ENCODE measurements at regions not wholly inside any gene's neighbourhood (a gene's known extent, or its start where the extent isn't known, plus 50 kb on each side); places are given as distances from the start of the nearest gene placed in this dataset.

GRCh38 chr2:19538411-19538963 is 180.1 kb upstream of the OSR1 start:
- H3K4me1 ChIP-seq (ENCODE audit: control insufficient read depth, insufficient read depth, low read length) = peaks cover 55% of the 10 kb centered on the region
- peak overlapping the region; percentile 51 for H3K4me2 ChIP-seq (ENCODE audit: low read length)
- peak overlapping the region; percentile 27 for H3K9ac ChIP-seq (ENCODE audit: low read depth, low read length)
- no peaks in the 10 kb centered on the region for H3K27me3 ChIP-seq (ENCODE audit: control insufficient read depth, insufficient read depth, low read length)
- H3K4me3 ChIP-seq (ENCODE audit: low read length) = peak overlapping the region; percentile 0
- no peaks in the 10 kb centered on the region for H3K9me3 ChIP-seq (replicated peaks; ENCODE audit: low read length)
- H3K36me3 ChIP-seq (ENCODE audit: insufficient read depth, low read length) = no peaks in the 10 kb centered on the region

- Histone ChIP-seq H3K27me3 (ENCODE audit: control insufficient read depth, insufficient read depth, low read length) (no peaks in the 10 kb centered on the region), H3K9ac (ENCODE audit: low read depth, low read length) (no peak overlapping the region), H3K36me3 (ENCODE audit: insufficient read depth, low read length) (no peaks in the 10 kb centered on the region), H3K4me1 (ENCODE audit: control insufficient read depth, insufficient read depth, low read length) (peaks cover 32% of the 10 kb centered on the region), H3K4me3 (ENCODE audit: low read length) (no peak overlapping the region), H3K9me3 (replicated peaks; ENCODE audit: low read length) (no peaks in the 10 kb centered on the region), H3K4me2 (ENCODE audit: low read length) (no peak overlapping the region)
Observed at GRCh38 chr2:19536136-19536535, 177.7 kb upstream of the OSR1 start.

- H3K9me3 ChIP-seq (replicated peaks; ENCODE audit: low read length) = no peaks in the 10 kb centered on the region
- H3K27me3 ChIP-seq (ENCODE audit: control insufficient read depth, insufficient read depth, low read length) = no peaks in the 10 kb centered on the region
- H3K4me3 ChIP-seq (ENCODE audit: low read length) = no peak overlapping the region
- no peaks in the 10 kb centered on the region for H3K36me3 ChIP-seq (ENCODE audit: insufficient read depth, low read length)
- H3K4me1 ChIP-seq (ENCODE audit: control insufficient read depth, insufficient read depth, low read length) = peaks cover under 1% of the 10 kb centered on the region
- no peak overlapping the region for H3K4me2 ChIP-seq (ENCODE audit: low read length)
- H3K9ac ChIP-seq (ENCODE audit: low read depth, low read length) = no peak overlapping the region
Observed at GRCh38 chr2:19532547-19533196, 174.2 kb upstream of the OSR1 start.

- Histone ChIP-seq H3K9ac (ENCODE audit: low read depth, low read length) (no peak overlapping the region), H3K4me1 (ENCODE audit: control insufficient read depth, insufficient read depth, low read length) (no peaks in the 10 kb centered on the region), H3K36me3 (ENCODE audit: insufficient read depth, low read length) (no peaks in the 10 kb centered on the region), H3K4me3 (ENCODE audit: low read length) (no peak overlapping the region), H3K9me3 (replicated peaks; ENCODE audit: low read length) (no peaks in the 10 kb centered on the region), H3K27me3 (ENCODE audit: control insufficient read depth, insufficient read depth, low read length) (no peaks in the 10 kb centered on the region), H3K4me2 (ENCODE audit: low read length) (no peak overlapping the region)
Observed at GRCh38 chr2:19529677-19530076, 171.3 kb upstream of the OSR1 start.

GRCh38 chr2:19527771-19528170 is 169.3 kb upstream of the OSR1 start:
- H3K4me2 ChIP-seq (ENCODE audit: low read length) = no peak overlapping the region
- H3K36me3 ChIP-seq (ENCODE audit: insufficient read depth, low read length) = no peaks in the 10 kb centered on the region
- no peaks in the 10 kb centered on the region for H3K4me1 ChIP-seq (ENCODE audit: control insufficient read depth, insufficient read depth, low read length)
- no peaks in the 10 kb centered on the region for H3K9me3 ChIP-seq (replicated peaks; ENCODE audit: low read length)
- no peak overlapping the region for H3K4me3 ChIP-seq (ENCODE audit: low read length)
- no peak overlapping the region for H3K9ac ChIP-seq (ENCODE audit: low read depth, low read length)
- no peaks in the 10 kb centered on the region for H3K27me3 ChIP-seq (ENCODE audit: control insufficient read depth, insufficient read depth, low read length)

- H3K36me3 ChIP-seq (ENCODE audit: insufficient read depth, low read length) = no peaks in the 10 kb centered on the region
Observed at GRCh38 chr2:19525313-19525712, 166.9 kb upstream of the OSR1 start.

GRCh38 chr2:19519045-19519444 is 160.6 kb upstream of the OSR1 start:
- H3K9me3 ChIP-seq (replicated peaks; ENCODE audit: low read length) = no peaks in the 10 kb centered on the region
- H3K27me3 ChIP-seq (ENCODE audit: control insufficient read depth, insufficient read depth, low read length) = no peaks in the 10 kb centered on the region
- H3K4me3 ChIP-seq (ENCODE audit: low read length) = no peak overlapping the region
- no peak overlapping the region for H3K9ac ChIP-seq (ENCODE audit: low read depth, low read length)
- H3K4me1 ChIP-seq (ENCODE audit: control insufficient read depth, insufficient read depth, low read length) = no peaks in the 10 kb centered on the region
- no peaks in the 10 kb centered on the region for H3K36me3 ChIP-seq (ENCODE audit: insufficient read depth, low read length)
- H3K4me2 ChIP-seq (ENCODE audit: low read length) = no peak overlapping the region

More at GRCh38 chr2:19525313-19525712, 166.9 kb upstream of the OSR1 start:
- Histone ChIP-seq H3K9me3 (replicated peaks; ENCODE audit: low read length) (no peaks in the 10 kb centered on the region), H3K27me3 (ENCODE audit: control insufficient read depth, insufficient read depth, low read length) (no peaks in the 10 kb centered on the region), H3K4me3 (ENCODE audit: low read length) (no peak overlapping the region), H3K4me1 (ENCODE audit: control insufficient read depth, insufficient read depth, low read length) (no peaks in the 10 kb centered on the region), H3K4me2 (ENCODE audit: low read length) (no peak overlapping the region), H3K9ac (ENCODE audit: low read depth, low read length) (no peak overlapping the region)

- no peaks in the 10 kb centered on the region for H3K4me1 ChIP-seq (ENCODE audit: control insufficient read depth, insufficient read depth, low read length)
- H3K4me3 ChIP-seq (ENCODE audit: low read length) = no peak overlapping the region
Observed at GRCh38 chr2:19507137-19507536, 148.7 kb upstream of the OSR1 start.

GRCh38 chr2:19505199-19506136 is 147.0 kb upstream of the OSR1 start:
- H3K4me1 ChIP-seq (ENCODE audit: control insufficient read depth, insufficient read depth, low read length) = no peaks in the 10 kb centered on the region
- H3K36me3 ChIP-seq (ENCODE audit: insufficient read depth, low read length) = no peaks in the 10 kb centered on the region
- no peaks in the 10 kb centered on the region for H3K27me3 ChIP-seq (ENCODE audit: control insufficient read depth, insufficient read depth, low read length)
- no peak overlapping the region for H3K4me2 ChIP-seq (ENCODE audit: low read length)
- H3K9me3 ChIP-seq (replicated peaks; ENCODE audit: low read length) = no peaks in the 10 kb centered on the region
- H3K4me3 ChIP-seq (ENCODE audit: low read length) = no peak overlapping the region
- H3K9ac ChIP-seq (ENCODE audit: low read depth, low read length) = no peak overlapping the region

More at GRCh38 chr2:19507137-19507536, 148.7 kb upstream of the OSR1 start:
- no peaks in the 10 kb centered on the region for H3K9me3 ChIP-seq (replicated peaks; ENCODE audit: low read length)
- H3K27me3 ChIP-seq (ENCODE audit: control insufficient read depth, insufficient read depth, low read length) = no peaks in the 10 kb centered on the region
- no peak overlapping the region for H3K9ac ChIP-seq (ENCODE audit: low read depth, low read length)
- no peaks in the 10 kb centered on the region for H3K36me3 ChIP-seq (ENCODE audit: insufficient read depth, low read length)
- H3K4me2 ChIP-seq (ENCODE audit: low read length) = no peak overlapping the region

GRCh38 chr2:19504400-19505198 is 146.2 kb upstream of the OSR1 start:
- Histone ChIP-seq H3K27me3 (ENCODE audit: control insufficient read depth, insufficient read depth, low read length) (no peaks in the 10 kb centered on the region), H3K9me3 (replicated peaks; ENCODE audit: low read length) (no peaks in the 10 kb centered on the region), H3K4me2 (ENCODE audit: low read length) (no peak overlapping the region), H3K9ac (ENCODE audit: low read depth, low read length) (no peak overlapping the region), H3K36me3 (ENCODE audit: insufficient read depth, low read length) (no peaks in the 10 kb centered on the region), H3K4me3 (ENCODE audit: low read length) (no peak overlapping the region), H3K4me1 (ENCODE audit: control insufficient read depth, insufficient read depth, low read length) (no peaks in the 10 kb centered on the region)

GRCh38 chr2:19503915-19504314 is 145.5 kb upstream of the OSR1 start:
- Histone ChIP-seq H3K4me3 (ENCODE audit: low read length) (no peak overlapping the region), H3K36me3 (ENCODE audit: insufficient read depth, low read length) (no peaks in the 10 kb centered on the region), H3K9ac (ENCODE audit: low read depth, low read length) (no peak overlapping the region), H3K4me1 (ENCODE audit: control insufficient read depth, insufficient read depth, low read length) (no peaks in the 10 kb centered on the region), H3K27me3 (ENCODE audit: control insufficient read depth, insufficient read depth, low read length) (no peaks in the 10 kb centered on the region), H3K9me3 (replicated peaks; ENCODE audit: low read length) (no peaks in the 10 kb centered on the region), H3K4me2 (ENCODE audit: low read length) (no peak overlapping the region)

All from skeletal muscle satellite cell (primary cell).